ENCODE measurements at regions not wholly inside any gene's neighbourhood (a gene's known extent, or its start where the extent isn't known, plus 50 kb on each side); places are given as distances from the start of the nearest gene placed in this dataset.

DNA sequence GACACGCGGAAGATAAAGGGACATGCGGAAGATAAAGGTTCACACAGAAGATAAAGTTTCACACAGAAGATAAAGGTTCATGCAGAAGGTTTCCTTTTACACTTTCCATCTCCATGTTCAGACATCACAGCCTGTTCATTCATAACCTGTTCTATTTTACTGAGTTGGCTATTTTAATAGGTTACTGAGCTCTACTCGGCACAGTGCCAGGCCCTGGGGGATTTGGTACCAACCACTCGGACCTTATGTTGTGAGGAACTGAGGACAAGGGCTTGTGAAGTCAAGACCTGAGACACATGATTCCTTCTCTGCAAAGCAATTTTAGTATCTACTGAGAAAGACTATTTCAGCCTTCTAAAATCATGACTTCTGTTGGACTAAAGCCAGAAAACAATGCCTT lies 75.0 kb upstream of the ALKAL2 start:
- RAD21 ChIA-PET (ENCODE audit: low non-redundant PET in 1 of 2, low total read pairs in 2 of 2, uncharacterized antibody in 2 of 2, unreplicated experiment in 2 of 2) = no interaction called here
- POLR2A ChIA-PET = no interaction called here
- TF ChIP-seq, protein P1, sequence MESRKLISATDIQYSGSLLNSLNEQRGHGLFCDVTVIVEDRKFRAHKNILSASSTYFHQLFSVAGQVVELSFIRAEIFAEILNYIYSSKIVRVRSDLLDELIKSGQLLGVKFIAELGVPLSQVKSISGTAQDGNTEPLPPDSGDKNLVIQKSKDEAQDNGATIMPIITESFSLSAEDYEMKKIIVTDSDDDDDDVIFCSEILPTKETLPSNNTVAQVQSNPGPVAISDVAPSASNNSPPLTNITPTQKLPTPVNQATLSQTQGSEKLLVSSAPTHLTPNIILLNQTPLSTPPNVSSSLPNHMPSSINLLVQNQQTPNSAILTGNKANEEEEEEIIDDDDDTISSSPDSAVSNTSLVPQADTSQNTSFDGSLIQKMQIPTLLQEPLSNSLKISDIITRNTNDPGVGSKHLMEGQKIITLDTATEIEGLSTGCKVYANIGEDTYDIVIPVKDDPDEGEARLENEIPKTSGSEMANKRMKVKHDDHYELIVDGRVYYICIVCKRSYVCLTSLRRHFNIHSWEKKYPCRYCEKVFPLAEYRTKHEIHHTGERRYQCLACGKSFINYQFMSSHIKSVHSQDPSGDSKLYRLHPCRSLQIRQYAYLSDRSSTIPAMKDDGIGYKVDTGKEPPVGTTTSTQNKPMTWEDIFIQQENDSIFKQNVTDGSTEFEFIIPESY (IDR thresholded peaks at IDR 0.05; ENCODE audit: extremely low read depth, insufficient replicate concordance, low read length) = no peak
- TF ChIP-seq ZNF274 (IDR thresholded peaks at IDR 0.05; ENCODE audit: low read depth, low read length) = no peak
- no peak for TF ChIP-seq CBX3 (IDR thresholded peaks at IDR 0.05; ENCODE audit: low read depth)
- TF ChIP-seq EZH2phosphoT487 (IDR thresholded peaks at IDR 0.05; ENCODE audit: borderline replicate concordance) = no peak
- no peak for TF ChIP-seq EZH2 (IDR thresholded peaks at IDR 0.05)
- no peak for TF ChIP-seq RAD21 (IDR thresholded peaks at IDR 0.05; ENCODE audit: low read depth)
- TF ChIP-seq SP1 (IDR thresholded peaks at IDR 0.05; ENCODE audit: low read depth) = no peak
- TF ChIP-seq, protein P2, sequence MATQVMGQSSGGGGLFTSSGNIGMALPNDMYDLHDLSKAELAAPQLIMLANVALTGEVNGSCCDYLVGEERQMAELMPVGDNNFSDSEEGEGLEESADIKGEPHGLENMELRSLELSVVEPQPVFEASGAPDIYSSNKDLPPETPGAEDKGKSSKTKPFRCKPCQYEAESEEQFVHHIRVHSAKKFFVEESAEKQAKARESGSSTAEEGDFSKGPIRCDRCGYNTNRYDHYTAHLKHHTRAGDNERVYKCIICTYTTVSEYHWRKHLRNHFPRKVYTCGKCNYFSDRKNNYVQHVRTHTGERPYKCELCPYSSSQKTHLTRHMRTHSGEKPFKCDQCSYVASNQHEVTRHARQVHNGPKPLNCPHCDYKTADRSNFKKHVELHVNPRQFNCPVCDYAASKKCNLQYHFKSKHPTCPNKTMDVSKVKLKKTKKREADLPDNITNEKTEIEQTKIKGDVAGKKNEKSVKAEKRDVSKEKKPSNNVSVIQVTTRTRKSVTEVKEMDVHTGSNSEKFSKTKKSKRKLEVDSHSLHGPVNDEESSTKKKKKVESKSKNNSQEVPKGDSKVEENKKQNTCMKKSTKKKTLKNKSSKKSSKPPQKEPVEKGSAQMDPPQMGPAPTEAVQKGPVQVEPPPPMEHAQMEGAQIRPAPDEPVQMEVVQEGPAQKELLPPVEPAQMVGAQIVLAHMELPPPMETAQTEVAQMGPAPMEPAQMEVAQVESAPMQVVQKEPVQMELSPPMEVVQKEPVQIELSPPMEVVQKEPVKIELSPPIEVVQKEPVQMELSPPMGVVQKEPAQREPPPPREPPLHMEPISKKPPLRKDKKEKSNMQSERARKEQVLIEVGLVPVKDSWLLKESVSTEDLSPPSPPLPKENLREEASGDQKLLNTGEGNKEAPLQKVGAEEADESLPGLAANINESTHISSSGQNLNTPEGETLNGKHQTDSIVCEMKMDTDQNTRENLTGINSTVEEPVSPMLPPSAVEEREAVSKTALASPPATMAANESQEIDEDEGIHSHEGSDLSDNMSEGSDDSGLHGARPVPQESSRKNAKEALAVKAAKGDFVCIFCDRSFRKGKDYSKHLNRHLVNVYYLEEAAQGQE (IDR thresholded peaks at IDR 0.05; ENCODE audit: low read depth) = no peak
- no peak for TF ChIP-seq SIN3A (IDR thresholded peaks at IDR 0.05; ENCODE audit: low read depth)
- TF ChIP-seq, protein P3, sequence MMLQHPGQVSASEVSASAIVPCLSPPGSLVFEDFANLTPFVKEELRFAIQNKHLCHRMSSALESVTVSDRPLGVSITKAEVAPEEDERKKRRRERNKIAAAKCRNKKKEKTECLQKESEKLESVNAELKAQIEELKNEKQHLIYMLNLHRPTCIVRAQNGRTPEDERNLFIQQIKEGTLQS (IDR thresholded peaks at IDR 0.05) = no peak
- TF ChIP-seq EGR1 (IDR thresholded peaks at IDR 0.05; ENCODE audit: low read depth) = no peak
- TF ChIP-seq SRF (IDR thresholded peaks at IDR 0.05; ENCODE audit: low read depth) = no peak
- TF ChIP-seq, protein P4, sequence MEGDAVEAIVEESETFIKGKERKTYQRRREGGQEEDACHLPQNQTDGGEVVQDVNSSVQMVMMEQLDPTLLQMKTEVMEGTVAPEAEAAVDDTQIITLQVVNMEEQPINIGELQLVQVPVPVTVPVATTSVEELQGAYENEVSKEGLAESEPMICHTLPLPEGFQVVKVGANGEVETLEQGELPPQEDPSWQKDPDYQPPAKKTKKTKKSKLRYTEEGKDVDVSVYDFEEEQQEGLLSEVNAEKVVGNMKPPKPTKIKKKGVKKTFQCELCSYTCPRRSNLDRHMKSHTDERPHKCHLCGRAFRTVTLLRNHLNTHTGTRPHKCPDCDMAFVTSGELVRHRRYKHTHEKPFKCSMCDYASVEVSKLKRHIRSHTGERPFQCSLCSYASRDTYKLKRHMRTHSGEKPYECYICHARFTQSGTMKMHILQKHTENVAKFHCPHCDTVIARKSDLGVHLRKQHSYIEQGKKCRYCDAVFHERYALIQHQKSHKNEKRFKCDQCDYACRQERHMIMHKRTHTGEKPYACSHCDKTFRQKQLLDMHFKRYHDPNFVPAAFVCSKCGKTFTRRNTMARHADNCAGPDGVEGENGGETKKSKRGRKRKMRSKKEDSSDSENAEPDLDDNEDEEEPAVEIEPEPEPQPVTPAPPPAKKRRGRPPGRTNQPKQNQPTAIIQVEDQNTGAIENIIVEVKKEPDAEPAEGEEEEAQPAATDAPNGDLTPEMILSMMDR (IDR thresholded peaks at IDR 0.05 in 2 of 3, conservative IDR thresholded peaks at IDR 0.05 in 1 of 3; ENCODE audit: borderline replicate concordance in 1 of 3, insufficient read depth in 1 of 3, low read depth in 2 of 3, low read length in 2 of 3) = no peak
- no peak overlapping the region for H3K4me3 ChIP-seq (replicated peaks in 1 of 2; ENCODE audit: low read depth in 1 of 2, low read length in 2 of 2)
- no peaks in the 10 kb centered on the region for H3K9me2 ChIP-seq (ENCODE audit: insufficient read depth)
- no peaks in the 10 kb centered on the region for H4K20me1 ChIP-seq (ENCODE audit: insufficient read depth)
- H3K27me3 ChIP-seq (ENCODE audit: insufficient read depth, low read length) = peaks cover 41% of the 10 kb centered on the region
- H3K79me2 ChIP-seq (ENCODE audit: insufficient read depth, low read length) = no peaks in the 10 kb centered on the region
- 0 out of 4 replicates have a peak, but pooled peaks cover 0 to 6% of the 10 kb centered on the region in 2 experiments for H3K9me3 ChIP-seq (ENCODE audit: control insufficient read depth in 1 of 2, insufficient read depth in 1 of 2, low read depth in 1 of 2, low read length in 2 of 2)
- ATAC-seq (no peak), DNase-seq (ENCODE audit: low read depth, low spot score) (no peak)
- BruUV-seq (replicated peaks) = no TSS peak
- H3K36me3 ChIP-seq (ENCODE audit: control insufficient read depth in 1 of 2, insufficient read depth in 2 of 2, low read length in 2 of 2) = no peaks in the 10 kb centered on the region
- CTCF ChIA-PET = no interaction called here
- no peak overlapping the region for H3K27ac ChIP-seq (ENCODE audit: low read depth, low read length)
- H3K4me1 ChIP-seq (ENCODE audit: control insufficient read depth in 1 of 2, insufficient read depth in 2 of 2, low read length in 2 of 2) = no peaks in the 10 kb centered on the region
- H3K4me2 ChIP-seq (ENCODE audit: low read length) = no peak overlapping the region
- intact Hi-C loops (cut with micrococcal nuclease) = no loop called here
- no peak overlapping the region for H3K9ac ChIP-seq (ENCODE audit: low read length)
- no peak overlapping the region for H2AFZ ChIP-seq (ENCODE audit: low read depth, low read length, poor library complexity, severe bottlenecking)

All from HCT116 (cell line).